GM12878 (cell line): ENCODE measurements at regions not wholly inside any gene's neighbourhood (a gene's known extent, or its start where the extent isn't known, plus 50 kb on each side); places are given as distances from the start of the nearest gene placed in this dataset.

Experiments used
- ATAC-seq: fragments of 200-7000 bp; cut with Tn5 transposase; 3 replicates; pipeline ENCODE4 v1.9.1; 2020; ENCODE audit warnings: mild to moderate bottlenecking, moderate library complexity
- BruUV-seq: library from RNA; stranded (reverse); fragments of 400-500 nt; replicated peaks from 2 replicates; lab custom pipeline; 2021; lab: Mats Ljungman, UMichigan
- CTCF ChIA-PET: fragments of 300-600 bp; sonication (Branson Sonifier 250); formaldehyde crosslinking; extraction: SDS; loops from one replicate; lab custom pipeline; 2021; ENCODE audit warnings: inconsistent platforms; lab: Yijun Ruan, JAX
- POLR2A ChIA-PET: fragments of 350-600 bp; formaldehyde crosslinking; extraction: SDS; loops from one replicate; lab custom pipeline; 2021; ENCODE audit warnings: inconsistent platforms; lab: Charles Lee
- RAD21 ChIA-PET: fragments of 300-600 bp; sonication (Branson Sonifier 250); formaldehyde crosslinking; loops from one replicate; lab custom pipeline; 2023; ENCODE audit warnings: antibody characterized with exemption; ENCODE audit not compliant: unreplicated experiment; lab: Charles Lee
- SMC1A ChIA-PET: fragments of 300-600 bp; sonication (Branson Sonifier 250); formaldehyde crosslinking; loops from one replicate; lab custom pipeline; 2023; ENCODE audit not compliant: unreplicated experiment, uncharacterized antibody; lab: Charles Lee
- DNase-seq: peaks from one replicate; pipeline ENCODE4 v3.0.0-alpha.2; 2011; ENCODE audit warnings: low read depth, low spot score
- FAIRE-seq: peaks from 3 replicates; lab custom pipeline; 2011; peaks lifted over from hg19 to GRCh38; lab: Jason Lieb, UNC
- H2AFZ ChIP-seq: 2 replicates; pipeline ENCODE4 v1.6.0; 2011; ENCODE audit warnings: low read depth, low read length, control low read depth; ENCODE audit not compliant: control insufficient read depth
- H3K27ac ChIP-seq: 2 replicates; pipeline ENCODE4 v1.5.1; 2011; ENCODE audit warnings: control low read depth; ENCODE audit not compliant: control insufficient read depth, insufficient read depth
- H3K27me3 ChIP-seq, 2 experiments: replicated peaks in 1 of 2; 2 replicates each; pipeline versions ENCODE4 v1.6.0 to v1.6.1; 2011; ENCODE audit warnings: low read length in 1 of 2; ENCODE audit not compliant: control insufficient read depth in 2 of 2, insufficient read depth in 2 of 2
- H3K36me3 ChIP-seq, 2 experiments: 2 replicates each; pipeline ENCODE4 v1.5.1; 2011; ENCODE audit warnings: low read length in 1 of 2; ENCODE audit not compliant: control insufficient read depth in 2 of 2, insufficient read depth in 2 of 2
- H3K4me1 ChIP-seq: 2 replicates; pipeline ENCODE4 v1.6.1; 2011; ENCODE audit warnings: mild to moderate bottlenecking, low read length, moderate library complexity, mixed read lengths; ENCODE audit not compliant: control insufficient read depth, insufficient read depth
- H3K4me2 ChIP-seq: 2 replicates; pipeline ENCODE4 v1.6.0; 2011; ENCODE audit warnings: control low read depth; ENCODE audit not compliant: control insufficient read depth, insufficient read depth
- H3K4me3 ChIP-seq: fragments of 200-600 bp; sonication (generic); 2 replicates; pipeline ENCODE4 v1.5.1; 2016
- H3K79me2 ChIP-seq: 2 replicates; pipeline ENCODE4 v1.6.0; 2011; ENCODE audit warnings: low read length; ENCODE audit not compliant: control insufficient read depth, insufficient read depth
- H3K9ac ChIP-seq: 2 replicates; pipeline ENCODE4 v1.8.0; 2011; ENCODE audit warnings: low read length, control low read depth, mixed read lengths; ENCODE audit not compliant: control insufficient read depth, insufficient read depth
- H3K9me3 ChIP-seq: replicated peaks from 3 replicates; pipeline ENCODE4 v1.5.1; 2011; ENCODE audit warnings: mild to moderate bottlenecking, low read length; ENCODE audit not compliant: control insufficient read depth, insufficient read depth
- H4K20me1 ChIP-seq: 2 replicates; pipeline ENCODE4 v1.6.0; 2011; ENCODE audit not compliant: control insufficient read depth, insufficient read depth
- MEF2B ChIP-seq: fragments of 450-650 bp; IDR thresholded peaks from 2 replicates; pipeline ENCODE4 v1.6.1; 2018; ENCODE audit warnings: mild to moderate bottlenecking, moderate library complexity; ENCODE audit not compliant: partially characterized antibody, poor library complexity, severe bottlenecking
- NKRF ChIP-seq: fragments of 450-650 bp; conservative IDR thresholded peaks from 2 replicates; pipeline ENCODE4 v1.6.1; 2017; ENCODE audit warnings: mild to moderate bottlenecking, moderate library complexity
- RCOR1 ChIP-seq: conservative IDR thresholded peaks from 2 replicates; pipeline ENCODE4 v1.6.1; 2012; ENCODE audit warnings: low read depth, low read length, improper control_type of control experiment
- TARDBP ChIP-seq: IDR thresholded peaks from 2 replicates; pipeline ENCODE4 v1.6.1; 2016; ENCODE audit warnings: borderline replicate concordance
- ZBTB4 ChIP-seq: fragments of 450-650 bp; formaldehyde crosslinking; IDR thresholded peaks from 2 replicates; pipeline ENCODE4 v1.4.0; 2022; ENCODE audit warnings: mild to moderate bottlenecking, moderate library complexity
- ZZZ3 ChIP-seq: IDR thresholded peaks from 2 replicates; pipeline ENCODE4 v1.6.1; 2011; ENCODE audit warnings: low read depth; ENCODE audit not compliant: control insufficient read depth, insufficient read length
- WGBS: methylation state at CpG from one replicate; pipeline ENCODE4 v1.1.6; 2016; ENCODE audit warnings: low lambda C conversion rate; ENCODE audit not compliant: insufficient replicate concordance, insufficient coverage; ENCODE audit errors: missing lambda C conversion rate; 5-methylcytosine and 5-hydroxymethylcytosine counted together
- in situ Hi-C: fragments of 300-500 bp; cut with MboI; formaldehyde crosslinking; loops from 9 replicates; pipeline ENCODE4 v1.14.3; 2018; ENCODE audit warnings: mixed read lengths
- intact Hi-C: fragments of 100-400 bp; cut with micrococcal nuclease; formaldehyde crosslinking; loops from one replicate; pipeline ENCODE4 v1.14.2; 2022; ENCODE audit not compliant: unreplicated experiment
- TF ChIP-seq, protein P1 (sequence below): fragments of 450-650 bp; IDR thresholded peaks from 2 replicates; pipeline ENCODE4 v1.6.1; 2017; ENCODE audit warnings: mild to moderate bottlenecking

DNA sequence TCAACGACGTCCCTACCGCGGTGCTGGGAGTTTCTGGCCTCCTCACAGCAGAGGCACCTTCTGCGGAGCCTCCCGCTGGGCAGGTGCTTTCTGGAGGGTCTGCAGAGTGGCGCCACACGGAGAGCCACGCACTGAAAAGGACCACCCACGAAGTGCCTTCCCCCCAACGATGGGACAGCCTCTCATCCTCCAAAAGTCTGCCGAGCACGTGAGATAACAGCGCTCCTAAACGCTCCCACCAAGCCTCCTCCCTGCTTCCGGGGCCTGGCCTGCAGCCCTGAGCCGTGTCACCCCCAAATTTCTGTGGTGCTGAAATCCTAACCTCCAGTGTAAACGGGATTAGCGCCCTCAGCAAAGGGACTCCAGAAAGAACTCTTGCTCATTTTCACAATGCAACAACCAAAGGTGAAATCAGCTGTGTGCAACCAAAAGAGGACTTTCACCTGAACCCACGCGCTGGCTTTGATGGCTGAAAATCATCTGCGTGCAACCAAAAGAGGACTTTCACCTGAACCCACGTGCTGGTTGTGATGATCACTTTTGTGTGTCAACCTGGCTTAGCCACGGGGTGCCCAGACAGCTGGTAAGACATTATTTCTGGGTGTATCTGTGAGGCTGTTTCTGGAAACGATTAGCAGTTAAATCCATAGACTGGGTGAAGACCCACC is 924.6 kb downstream of the BRD1 start:
- in situ Hi-C loops = no loop called here
- FAIRE-seq = no peak

More for the DNA sequence above, 924.6 kb downstream of the BRD1 start:
- BruUV-seq = no TSS peak
- intact Hi-C loops = no loop called here
- Histone ChIP-seq H3K9ac (no peak overlapping the region), H3K27ac (no peak overlapping the region), H3K36me3 (no peaks in the 10 kb centered on the region), H3K9me3 (no peaks in the 10 kb centered on the region; the same call in 2 of the 3 replicates), H4K20me1 (no peaks in the 10 kb centered on the region), H3K4me1 (no peaks in the 10 kb centered on the region), H3K4me2 (no peak overlapping the region), H3K79me2 (no peaks in the 10 kb centered on the region), H3K4me3 (no peak overlapping the region), H2AFZ (no peak overlapping the region), H3K27me3 (no peaks in the 10 kb centered on the region)
- CTCF ChIA-PET = no interaction called here
- 7% methylated on average over 16 of the region's 25 CpGs for WGBS
- DNase-seq (no peak), ATAC-seq (no peak)
- POLR2A ChIA-PET = no interaction called here
- RAD21 ChIA-PET = no interaction called here
- SMC1A ChIA-PET = no interaction called here
- TF ChIP-seq ZZZ3 (no peak), RCOR1 (no peak), TARDBP (no peak), NKRF (no peak), ZBTB4 (CRISPR knock-in tag) (no peak), MEF2B (no peak)
- TF ChIP-seq, protein P1, sequence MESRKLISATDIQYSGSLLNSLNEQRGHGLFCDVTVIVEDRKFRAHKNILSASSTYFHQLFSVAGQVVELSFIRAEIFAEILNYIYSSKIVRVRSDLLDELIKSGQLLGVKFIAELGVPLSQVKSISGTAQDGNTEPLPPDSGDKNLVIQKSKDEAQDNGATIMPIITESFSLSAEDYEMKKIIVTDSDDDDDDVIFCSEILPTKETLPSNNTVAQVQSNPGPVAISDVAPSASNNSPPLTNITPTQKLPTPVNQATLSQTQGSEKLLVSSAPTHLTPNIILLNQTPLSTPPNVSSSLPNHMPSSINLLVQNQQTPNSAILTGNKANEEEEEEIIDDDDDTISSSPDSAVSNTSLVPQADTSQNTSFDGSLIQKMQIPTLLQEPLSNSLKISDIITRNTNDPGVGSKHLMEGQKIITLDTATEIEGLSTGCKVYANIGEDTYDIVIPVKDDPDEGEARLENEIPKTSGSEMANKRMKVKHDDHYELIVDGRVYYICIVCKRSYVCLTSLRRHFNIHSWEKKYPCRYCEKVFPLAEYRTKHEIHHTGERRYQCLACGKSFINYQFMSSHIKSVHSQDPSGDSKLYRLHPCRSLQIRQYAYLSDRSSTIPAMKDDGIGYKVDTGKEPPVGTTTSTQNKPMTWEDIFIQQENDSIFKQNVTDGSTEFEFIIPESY = no peak
- TF ChIP-seq, all 136 proteins: peak for 0
